HCT116 (cell line): ENCODE measurements at regions not wholly inside any gene's neighbourhood (a gene's known extent, or its start where the extent isn't known, plus 50 kb on each side); places are given as distances from the start of the nearest gene placed in this dataset.

Source experiments
- ATAC-seq: fragments of 200-7000 bp; cut with Tn5 transposase; 2 replicates; pipeline ENCODE4 v1.9.1; 2020; ENCODE audit warnings: mild to moderate bottlenecking, moderate library complexity
- BruUV-seq: library from RNA; stranded (reverse); fragments of 400-500 nt; replicated peaks from 2 replicates; lab custom pipeline; 2021; lab: Mats Ljungman, UMichigan
- CTCF ChIA-PET: fragments of 300-600 bp; sonication (Branson Sonifier 250); formaldehyde crosslinking; loops from one replicate; lab custom pipeline; 2021; ENCODE audit warnings: antibody characterized with exemption; lab: Charles Lee
- POLR2A ChIA-PET: fragments of 300-600, 350-600 bp; sonication (Branson Sonifier 250); formaldehyde crosslinking; loops from one replicate; lab custom pipeline; 2021; ENCODE audit warnings: antibody characterized with exemption; lab: Charles Lee
- RAD21 ChIA-PET, 2 experiments: fragments of 300-600 bp; sonication (Branson Sonifier 250); formaldehyde crosslinking; loops; one replicate each; lab custom pipeline; 2023; ENCODE audit warnings: low total read pairs in 2 of 2; ENCODE audit not compliant: uncharacterized antibody in 2 of 2, unreplicated experiment in 2 of 2, low non-redundant PET in 1 of 2; lab: Charles Lee
- DNase-seq: peaks from one replicate; pipeline ENCODE4 v3.0.0-alpha.2; 2010; ENCODE audit warnings: low read depth, low spot score
- H2AFZ ChIP-seq: fragments of 200-600 bp; shearing (Covaris generic), sonication (generic); 2 replicates; pipeline ENCODE4 v1.6.1; 2017; ENCODE audit warnings: low read depth, mixed run types, mixed read lengths, antibody characterized with exemption, low read length; ENCODE audit not compliant: poor library complexity, severe bottlenecking
- H3K27ac ChIP-seq: 2 replicates; pipeline ENCODE4 v1.5.1; 2012; ENCODE audit warnings: low read depth, low read length
- H3K27me3 ChIP-seq: fragments of 200-600 bp; sonication (generic); 2 replicates; pipeline ENCODE4 v1.6.1; 2016; ENCODE audit warnings: mixed run types, low read length, mixed read lengths; ENCODE audit not compliant: insufficient read depth
- H3K36me3 ChIP-seq, 2 experiments: fragments of 200-500 bp in 1 of 2; fragments of 200-600 bp in 1 of 2; sonication (Bioruptor generic) in 1 of 2; sonication (generic) in 1 of 2; 2 replicates each; pipeline versions ENCODE4 v1.5.1 to v1.6.1; 2014 to 2016; ENCODE audit warnings: low read length in 2 of 2, inconsistent platforms in 1 of 2, mixed read lengths in 1 of 2, mixed run types in 1 of 2; ENCODE audit not compliant: insufficient read depth in 2 of 2, control insufficient read depth in 1 of 2
- H3K4me1 ChIP-seq, 2 experiments: fragments of 200-600 bp in 1 of 2; sonication (generic) in 1 of 2; 2 replicates each; pipeline versions ENCODE4 v1.5.1 to v1.6.1; 2012 to 2017; ENCODE audit warnings: low read length in 2 of 2, inconsistent platforms in 1 of 2, mild to moderate bottlenecking in 1 of 2, mixed read lengths in 1 of 2, mixed run types in 1 of 2, moderate library complexity in 1 of 2; ENCODE audit not compliant: insufficient read depth in 2 of 2, control insufficient read depth in 1 of 2
- H3K4me2 ChIP-seq: fragments of 200-600 bp; sonication (generic); 2 replicates; pipeline ENCODE4 v1.6.1; 2017; ENCODE audit warnings: mixed run types, low read length, mixed read lengths
- H3K4me3 ChIP-seq, 2 experiments: fragments of 200-600 bp in 1 of 2; sonication (generic) in 1 of 2; replicated peaks in 1 of 2; 2 replicates each; pipeline ENCODE4 v1.5.1; 2011 to 2016; ENCODE audit warnings: low read length in 2 of 2, control low read depth in 1 of 2, low read depth in 1 of 2, mild to moderate bottlenecking in 1 of 2, mixed read lengths in 1 of 2, mixed run types in 1 of 2
- H3K79me2 ChIP-seq: fragments of 200-600 bp; sonication (generic); 2 replicates; pipeline ENCODE4 v1.6.1; 2017; ENCODE audit warnings: mild to moderate bottlenecking, mixed run types, low read length, moderate library complexity, mixed read lengths; ENCODE audit not compliant: insufficient read depth
- H3K9ac ChIP-seq: fragments of 200-600 bp; sonication (generic); 2 replicates; pipeline ENCODE4 v1.6.1; 2016; ENCODE audit warnings: low read length, mixed read lengths
- H3K9me2 ChIP-seq: fragments of 200-600 bp; sonication (generic), shearing (Covaris generic); 2 replicates; pipeline ENCODE4 v1.6.1; 2017; ENCODE audit warnings: mixed run types, mild to moderate bottlenecking, moderate library complexity; ENCODE audit not compliant: insufficient read depth
- H3K9me3 ChIP-seq, 2 experiments: fragments of 200-500 bp in 1 of 2; fragments of 200-600 bp in 1 of 2; sonication (Bioruptor generic) in 1 of 2; sonication (generic) in 1 of 2; 2 replicates each; pipeline ENCODE4 v1.6.1; 2014 to 2017; ENCODE audit warnings: low read length in 2 of 2, mixed read lengths in 2 of 2, inconsistent platforms in 1 of 2, low read depth in 1 of 2, mild to moderate bottlenecking in 1 of 2, mixed run types in 1 of 2, moderate library complexity in 1 of 2; ENCODE audit not compliant: control insufficient read depth in 1 of 2, insufficient read depth in 1 of 2
- H4K20me1 ChIP-seq: fragments of 200-600 bp; sonication (generic), shearing (Covaris generic); 2 replicates; pipeline ENCODE4 v1.6.1; 2017; ENCODE audit warnings: mixed run types, mild to moderate bottlenecking, moderate library complexity; ENCODE audit not compliant: insufficient read depth
- CTCF ChIP-seq, 3 experiments: fragments of 200-600 bp in 1 of 3; sonication (generic) in 1 of 3; IDR thresholded peaks in 2 of 3; conservative IDR thresholded peaks in 1 of 3; 2 replicates each; pipeline ENCODE4 v1.5.1; 2012 to 2017; ENCODE audit warnings: low read depth in 2 of 3, low read length in 2 of 3, antibody characterized with exemption in 1 of 3, borderline replicate concordance in 1 of 3, control low read depth in 1 of 3, mild to moderate bottlenecking in 1 of 3, mixed read lengths in 1 of 3, mixed run types in 1 of 3, moderate library complexity in 1 of 3; ENCODE audit not compliant: insufficient read depth in 1 of 3
- POLR2AphosphoS5 ChIP-seq: IDR thresholded peaks from 2 replicates; pipeline ENCODE4 v1.6.1; 2011; ENCODE audit warnings: mild to moderate bottlenecking, low read depth, low read length, moderate library complexity
- SP1 ChIP-seq: IDR thresholded peaks from 2 replicates; pipeline ENCODE4 v1.6.1; 2012; ENCODE audit warnings: low read depth
- SRF ChIP-seq: IDR thresholded peaks from 2 replicates; pipeline ENCODE4 v1.6.1; 2012; ENCODE audit warnings: low read depth
- ZBTB33 ChIP-seq: IDR thresholded peaks from 2 replicates; pipeline ENCODE4 v1.6.1; 2011; ENCODE audit warnings: mild to moderate bottlenecking, low read length, moderate library complexity; ENCODE audit not compliant: insufficient replicate concordance; ENCODE audit errors: extremely low read depth
- intact Hi-C: fragments of 100-400 bp; cut with micrococcal nuclease; formaldehyde crosslinking; loops from 2 replicates; pipeline ENCODE4 v1.10.0; 2022
- TF ChIP-seq, protein P1 (sequence below): IDR thresholded peaks from 2 replicates; pipeline ENCODE4 v1.6.1; 2012

DNA sequence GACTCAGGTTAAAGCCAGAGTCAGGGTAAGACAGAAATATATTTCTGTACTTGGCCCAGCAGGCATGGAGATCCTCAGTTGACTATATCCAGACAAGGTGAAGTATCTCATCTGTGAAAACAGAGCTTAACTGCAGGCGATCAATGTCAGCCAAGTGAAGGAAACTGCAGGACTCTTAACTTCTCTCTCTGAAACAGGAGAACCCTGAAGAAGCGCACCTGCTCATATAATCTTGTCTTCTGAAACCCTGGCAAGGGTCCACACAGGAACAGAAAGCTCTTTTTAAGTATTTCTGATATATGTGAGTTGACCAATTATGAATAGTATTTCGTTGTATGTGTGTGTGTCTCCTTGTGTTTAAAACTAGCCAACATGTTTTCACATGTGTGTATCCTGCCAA is 504.8 kb upstream of the SLITRK5 start:
- no peaks in the 10 kb centered on the region; a peak in 1 of 4 replicates for H3K9me3 ChIP-seq
- no TSS peak for BruUV-seq
- POLR2A ChIA-PET, result no interaction called here

More for the DNA sequence above, 504.8 kb upstream of the SLITRK5 start:
- DNase-seq (no peak), ATAC-seq (no peak)
- intact Hi-C loops, result no loop called here
- ChIA-PET CTCF (no interaction called here), RAD21 (no interaction called here)
- Histone ChIP-seq H3K27ac (no peak overlapping the region), H3K4me2 (no peak overlapping the region), H3K4me1 (no peaks in the 10 kb centered on the region), H2AFZ (no peak overlapping the region), H3K79me2 (no peaks in the 10 kb centered on the region), H4K20me1 (no peaks in the 10 kb centered on the region), H3K27me3 (no peaks in the 10 kb centered on the region), H3K36me3 (no peaks in the 10 kb centered on the region), H3K4me3 (no peak overlapping the region), H3K9ac (no peak overlapping the region), H3K9me2 (no peaks in the 10 kb centered on the region)
- TF ChIP-seq ZBTB33 (no peak), POLR2AphosphoS5 (no peak), CTCF (IDR thresholded peaks at IDR 0.05 in 2 of 3, conservative IDR thresholded peaks at IDR 0.05 in 1 of 3; ENCODE audit: borderline replicate concordance in 1 of 3, insufficient read depth in 1 of 3, low read depth in 2 of 3, low read length in 2 of 3) (no peak), SP1 (no peak), SRF (no peak)
- TF ChIP-seq, protein P1, sequence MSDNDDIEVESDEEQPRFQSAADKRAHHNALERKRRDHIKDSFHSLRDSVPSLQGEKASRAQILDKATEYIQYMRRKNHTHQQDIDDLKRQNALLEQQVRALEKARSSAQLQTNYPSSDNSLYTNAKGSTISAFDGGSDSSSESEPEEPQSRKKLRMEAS, result no peak
